Liver (tissue), 7 donors: ENCODE measurements at regions not wholly inside any gene's neighbourhood (a gene's known extent, or its start where the extent isn't known, plus 50 kb on each side); places are given as distances from the start of the nearest gene placed in this dataset.

Experiments used
- DNase-seq: peaks from one replicate; pipeline ENCODE4 v3.0.0-alpha.2; 2017; ENCODE audit warnings: low spot score
- H3K27ac ChIP-seq, 2 donors: one replicate each; pipeline ENCODE4 v1.7.0; 2013; ENCODE audit warnings: inconsistent platforms in 2 of 2, low read length in 2 of 2, control low read depth in 1 of 2, low read depth in 1 of 2, mild to moderate bottlenecking in 1 of 2
- H3K27me3 ChIP-seq, 4 donors: one replicate each; pipeline versions ENCODE4 v1.6.1 to v1.7.0; 2013; ENCODE audit warnings: low read length in 3 of 4, inconsistent platforms in 1 of 4, mild to moderate bottlenecking in 1 of 4, moderate library complexity in 1 of 4; ENCODE audit not compliant: control insufficient read depth in 4 of 4, insufficient read depth in 4 of 4
- H3K36me3 ChIP-seq, 4 donors: one replicate each; pipeline versions ENCODE4 v1.6.1 to v1.7.0; 2013; ENCODE audit warnings: low read length in 3 of 4, mild to moderate bottlenecking in 3 of 4, low read depth in 1 of 4, moderate library complexity in 1 of 4; ENCODE audit not compliant: control insufficient read depth in 4 of 4, insufficient read depth in 3 of 4
- H3K4me1 ChIP-seq, 4 donors: one replicate each; pipeline versions ENCODE4 v1.6.1 to v1.7.0; 2013; ENCODE audit warnings: low read length in 3 of 4, mild to moderate bottlenecking in 3 of 4, moderate library complexity in 1 of 4; ENCODE audit not compliant: control insufficient read depth in 4 of 4, insufficient read depth in 4 of 4
- H3K4me3 ChIP-seq, 3 donors: one replicate each; pipeline versions ENCODE4 v1.6.1 to v1.7.0; 2013; ENCODE audit warnings: low read length in 3 of 3, control low read depth in 1 of 3, low read depth in 1 of 3, mild to moderate bottlenecking in 1 of 3
- H3K9ac ChIP-seq, 2 donors: one replicate each; pipeline ENCODE4 v1.7.0; 2013; ENCODE audit warnings: low read length in 2 of 2, mild to moderate bottlenecking in 2 of 2, moderate library complexity in 2 of 2, control low read depth in 1 of 2, low read depth in 1 of 2
- H3K9me3 ChIP-seq, 4 donors: one replicate each; pipeline versions ENCODE4 v1.6.1 to v1.7.0; 2013; ENCODE audit warnings: low read length in 3 of 4; ENCODE audit not compliant: control insufficient read depth in 4 of 4
- ATF3 ChIP-seq: IDR thresholded peaks from 2 replicates; pipeline ENCODE4 v1.6.1; 2016; ENCODE audit warnings: antibody characterized with exemption
- EGR1 ChIP-seq, 2 donors: IDR thresholded peaks; 2 replicates each; pipeline ENCODE4 v1.6.1; 2016 to 2018; ENCODE audit warnings: antibody characterized with exemption in 2 of 2, low read depth in 2 of 2
- FOXA1 ChIP-seq: IDR thresholded peaks from 2 replicates; pipeline ENCODE4 v1.6.1; 2016; ENCODE audit warnings: antibody characterized with exemption
- FOXA2 ChIP-seq: IDR thresholded peaks from 2 replicates; pipeline ENCODE4 v1.6.1; 2016; ENCODE audit warnings: antibody characterized with exemption
- HNF4A ChIP-seq, 2 donors: conservative IDR thresholded peaks; 2 replicates each; pipeline ENCODE4 v1.6.1; 2016; ENCODE audit warnings: antibody characterized with exemption in 2 of 2, mild to moderate bottlenecking in 2 of 2
- HNF4G ChIP-seq: IDR thresholded peaks from 2 replicates; pipeline ENCODE4 v1.6.1; 2016; ENCODE audit warnings: antibody characterized with exemption
- JUND ChIP-seq, 2 donors: IDR thresholded peaks; 2 replicates each; pipeline ENCODE4 v1.6.1; 2016; ENCODE audit warnings: antibody characterized with exemption in 2 of 2
- MAX ChIP-seq: IDR thresholded peaks from 2 replicates; pipeline ENCODE4 v1.6.1; 2016; ENCODE audit warnings: antibody characterized with exemption
- RAD21 ChIP-seq, 2 donors: IDR thresholded peaks; 2 replicates each; pipeline ENCODE4 v1.6.1; 2016; ENCODE audit warnings: antibody characterized with exemption in 2 of 2, mild to moderate bottlenecking in 2 of 2
- REST ChIP-seq: IDR thresholded peaks from 2 replicates; pipeline ENCODE4 v1.6.1; 2016; ENCODE audit warnings: antibody characterized with exemption, mild to moderate bottlenecking
- YY1 ChIP-seq: IDR thresholded peaks from 2 replicates; pipeline ENCODE4 v1.6.1; 2016; ENCODE audit warnings: antibody characterized with exemption, mild to moderate bottlenecking
- ZBTB33 ChIP-seq: IDR thresholded peaks from 2 replicates; pipeline ENCODE4 v1.6.1; 2016; ENCODE audit warnings: antibody characterized with exemption
- WGBS: extraction: QIAGEN DNeasy Blood & Tissue Kit; methylation state at CpG from one replicate; pipeline ENCODE4 v1.1.7; 2013; 5-methylcytosine and 5-hydroxymethylcytosine counted together
- donor health status: healthy.
- donor health status: healthy.
- donor health status: healthy.
- donor health status: healthy.

GRCh38 chr3:11914041-11914440 is 67.4 kb upstream of the TAMM41 start (continued):
- TF ChIP-seq REST: no peak
- TF ChIP-seq ATF3: no peak
- TF ChIP-seq YY1: no peak
- no peak for TF ChIP-seq JUND (IDR thresholded peaks at IDR 0.05)

- 92% methylated on average over 10 of the region's 10 CpGs for WGBS
- Histone ChIP-seq H3K36me3 (no peaks in the 10 kb centered on the region), H3K27ac (no peak overlapping the region), H3K9me3 (no peaks in the 10 kb centered on the region), H3K9ac (no peak overlapping the region), H3K27me3 (no peaks in the 10 kb centered on the region), H3K4me1 (peaks cover 0 to 4% (median 1%) of the 10 kb centered on the region in 4 donors), H3K4me3 (no peak overlapping the region)
- no peak for DNase-seq
- TF ChIP-seq ATF3: no peak
Measured at GRCh38 chr3:11914651-11915050, 68.0 kb upstream of the TAMM41 start.

- Histone ChIP-seq H3K4me3 (no peak overlapping the region), H3K36me3 (no peaks in the 10 kb centered on the region), H3K27ac (no peak overlapping the region), H3K9ac (no peak overlapping the region), H3K4me1 (peaks cover 0 to 4% (median 1%) of the 10 kb centered on the region in 4 donors), H3K9me3 (no peaks in the 10 kb centered on the region), H3K27me3 (no peaks in the 10 kb centered on the region)
- no peak for DNase-seq
- 79% methylated on average over 11 of the region's 11 CpGs for WGBS
- TF ChIP-seq HNF4G (no peak), JUND (IDR thresholded peaks at IDR 0.05) (no peak), REST (no peak), RAD21 (IDR thresholded peaks at IDR 0.05) (no peak), HNF4A (conservative IDR thresholded peaks at IDR 0.05) (no peak), FOXA2 (no peak), MAX (no peak), EGR1 (IDR thresholded peaks at IDR 0.05; ENCODE audit: low read depth in 2 of 2) (no peak), FOXA1 (no peak), ZBTB33 (no peak)
Measured at GRCh38 chr3:11915621-11916424, 69.1 kb upstream of the TAMM41 start.
